ENCODE measurements at regions not wholly inside any gene's neighbourhood (a gene's known extent, or its start where the extent isn't known, plus 50 kb on each side); places are given as distances from the start of the nearest gene placed in this dataset.

DNA sequence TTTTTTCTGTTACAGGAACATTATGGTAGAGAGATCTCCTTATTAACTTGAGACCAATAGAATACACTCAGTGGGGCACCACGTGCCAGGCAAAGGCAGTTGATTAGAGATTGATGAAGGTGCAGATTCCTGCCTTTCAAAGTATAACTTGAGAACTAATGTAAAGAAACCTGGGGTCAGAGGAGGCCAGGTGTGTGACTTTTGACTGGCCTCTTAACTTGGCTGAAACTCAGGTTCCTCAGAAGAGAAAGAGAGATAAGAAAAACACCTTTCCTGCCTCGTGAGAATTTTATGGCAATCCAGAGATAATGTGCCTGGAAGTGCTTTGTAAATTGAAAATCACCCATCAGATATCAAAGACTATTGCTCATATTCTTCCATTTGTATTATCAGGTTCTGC lies 110.7 kb upstream of the GZMB start:
- no peak for DNase-seq (ENCODE audit: low read depth in 4 of 6, low spot score in 6 of 6)
- WGBS (ENCODE audit: insufficient coverage): no CpG with 5 or more reads among the region's 2 CpGs
- Histone ChIP-seq H3K4me3 (ENCODE audit: low read depth, low read length) (no peak overlapping the region), H3K36me3 (ENCODE audit: control insufficient read depth, insufficient read depth, low read length) (no peaks in the 10 kb centered on the region), H3K27ac (ENCODE audit: low read depth, low read length) (no peak overlapping the region), H3K27me3 (ENCODE audit: control insufficient read depth, insufficient read depth, low read length) (no peaks in the 10 kb centered on the region), H3K9me3 (ENCODE audit: control insufficient read depth, insufficient read depth, low read length) (no peaks in the 10 kb centered on the region), H3K4me1 (ENCODE audit: control insufficient read depth, insufficient read depth, low read length) (no peaks in the 10 kb centered on the region)

DNA sequence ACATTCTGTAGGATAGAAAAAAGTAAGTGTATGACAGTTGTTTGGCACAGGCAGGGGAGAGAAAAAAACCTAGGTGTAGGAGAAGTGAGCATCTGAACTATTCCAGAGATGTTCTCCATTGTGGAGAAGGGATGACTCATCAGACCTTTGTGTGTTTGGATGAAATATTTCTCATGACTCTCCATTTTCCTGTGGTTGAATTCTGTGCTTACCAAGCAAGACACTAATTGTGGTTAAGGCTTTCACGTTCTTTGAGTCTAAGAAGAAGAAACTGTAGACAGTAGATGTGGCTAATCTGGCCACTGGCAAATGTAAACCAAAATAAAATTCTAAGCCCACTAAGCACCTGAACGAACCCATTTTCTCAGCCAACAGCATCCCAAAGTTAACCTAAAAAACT lies 107.9 kb upstream of the GZMB start:
- H3K27ac ChIP-seq (ENCODE audit: low read depth, low read length): no peak overlapping the region
- no CpG with 5 or more reads among the region's 2 CpGs for WGBS (ENCODE audit: insufficient coverage)
- H3K27me3 ChIP-seq (ENCODE audit: control insufficient read depth, insufficient read depth, low read length): no peaks in the 10 kb centered on the region
- H3K36me3 ChIP-seq (ENCODE audit: control insufficient read depth, insufficient read depth, low read length): no peaks in the 10 kb centered on the region
- H3K4me1 ChIP-seq (ENCODE audit: control insufficient read depth, insufficient read depth, low read length): no peaks in the 10 kb centered on the region
- H3K9me3 ChIP-seq (ENCODE audit: control insufficient read depth, insufficient read depth, low read length): peaks cover 2% of the 10 kb centered on the region
- no peak for DNase-seq (ENCODE audit: low read depth in 4 of 6, low spot score in 6 of 6)
- no peak overlapping the region for H3K4me3 ChIP-seq (ENCODE audit: low read depth, low read length)

DNA sequence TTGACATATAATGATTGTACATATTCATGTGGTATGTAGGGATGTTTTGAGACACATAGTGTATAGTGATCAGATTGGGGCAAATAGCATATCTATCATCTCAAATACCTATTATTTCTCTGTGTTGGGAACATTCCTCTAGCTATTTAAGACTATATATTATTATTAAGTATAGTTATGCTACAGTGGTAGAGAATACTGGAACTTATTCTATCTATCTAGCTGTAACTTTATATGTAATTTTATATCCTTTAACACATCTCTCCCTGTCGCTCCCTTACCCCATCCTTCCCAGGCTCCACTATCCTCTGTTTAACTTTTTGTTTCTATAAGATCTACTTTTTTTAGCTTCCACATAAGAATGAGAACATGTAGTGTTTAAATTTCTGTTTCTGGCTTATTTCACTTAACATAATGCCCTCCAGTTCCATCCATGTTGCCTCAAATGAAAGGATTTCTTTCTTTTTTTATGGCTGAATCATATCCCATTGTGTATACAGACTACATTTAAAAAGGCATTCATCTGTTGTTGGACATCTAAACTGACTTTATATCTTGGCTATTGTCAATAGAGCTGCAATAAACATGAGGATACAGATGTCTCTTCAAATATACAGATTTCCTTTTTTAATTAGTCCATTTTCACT lies 102.1 kb upstream of the GZMB start:
- WGBS (ENCODE audit: insufficient coverage): no CpG with 5 or more reads among the region's 1 CpG
- no peaks in the 10 kb centered on the region for H3K36me3 ChIP-seq (ENCODE audit: control insufficient read depth, insufficient read depth, low read length)
- H3K27ac ChIP-seq (ENCODE audit: low read depth, low read length): no peak overlapping the region
- no peaks in the 10 kb centered on the region for H3K27me3 ChIP-seq (ENCODE audit: control insufficient read depth, insufficient read depth, low read length)
- no peaks in the 10 kb centered on the region for H3K4me1 ChIP-seq (ENCODE audit: control insufficient read depth, insufficient read depth, low read length)
- H3K4me3 ChIP-seq (ENCODE audit: low read depth, low read length): no peak overlapping the region
- H3K9me3 ChIP-seq (ENCODE audit: control insufficient read depth, insufficient read depth, low read length): peaks cover 2% of the 10 kb centered on the region
- no peak for DNase-seq (ENCODE audit: low read depth in 4 of 6, low spot score in 6 of 6)

DNA sequence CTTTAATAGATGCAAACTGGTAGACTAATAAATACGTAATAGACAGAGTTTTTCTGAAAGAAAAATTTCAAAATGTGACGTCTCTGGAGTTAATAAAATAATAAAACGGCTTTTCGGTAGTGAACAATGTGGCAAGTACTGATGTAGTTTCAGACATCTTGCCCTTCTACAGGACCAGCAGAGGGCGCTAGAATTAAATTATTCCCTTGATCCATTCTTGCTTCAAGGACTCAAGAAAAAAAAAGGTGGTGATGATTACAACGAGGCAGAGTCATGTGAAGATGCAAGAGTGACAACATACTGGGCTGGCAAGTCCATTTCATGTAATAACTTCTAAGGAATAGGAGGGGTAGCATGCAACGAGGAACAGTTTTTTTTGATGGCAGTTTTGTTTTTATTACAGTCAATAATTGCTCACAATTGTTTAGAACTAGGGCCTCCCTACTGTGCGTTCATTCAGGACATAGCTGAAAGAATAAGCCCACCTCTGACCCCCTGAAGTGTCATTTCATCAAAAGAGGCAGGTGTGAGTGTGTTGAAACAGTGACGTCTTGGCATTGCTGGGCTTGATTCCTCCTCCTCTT lies 101.0 kb upstream of the GZMB start:
- H3K27me3 ChIP-seq (ENCODE audit: control insufficient read depth, insufficient read depth, low read length): no peaks in the 10 kb centered on the region
- H3K36me3 ChIP-seq (ENCODE audit: control insufficient read depth, insufficient read depth, low read length): no peaks in the 10 kb centered on the region
- peaks cover 2% of the 10 kb centered on the region for H3K9me3 ChIP-seq (ENCODE audit: control insufficient read depth, insufficient read depth, low read length)
- H3K4me1 ChIP-seq (ENCODE audit: control insufficient read depth, insufficient read depth, low read length): no peaks in the 10 kb centered on the region
- H3K4me3 ChIP-seq (ENCODE audit: low read depth, low read length): no peak overlapping the region
- DNase-seq (ENCODE audit: low read depth in 4 of 6, low spot score in 6 of 6): peak; percentile 48 to 93 (median 54)
- 37% methylated on average over 4 of the region's 9 CpGs for WGBS (ENCODE audit: insufficient coverage)
- H3K27ac ChIP-seq (ENCODE audit: low read depth, low read length): no peak overlapping the region

DNA sequence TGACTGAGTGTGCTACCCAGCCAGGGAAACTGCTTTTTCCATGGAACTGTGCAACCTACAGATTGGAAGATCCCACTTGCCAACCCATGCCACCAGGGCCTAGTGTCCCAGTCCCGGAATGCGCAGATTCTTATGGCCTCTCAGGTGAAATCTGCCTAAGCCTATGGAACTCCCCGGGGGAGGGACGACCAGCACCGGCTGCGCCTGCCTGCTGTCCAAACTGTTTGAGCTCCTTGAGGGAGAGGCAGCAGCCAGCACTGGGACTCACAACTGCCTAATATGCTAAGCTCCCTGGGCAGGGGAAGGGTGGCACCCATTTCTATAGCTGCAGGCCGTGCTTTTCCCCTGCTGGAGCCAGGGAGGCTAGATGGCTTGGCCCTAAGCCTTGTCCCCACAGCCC lies 92.5 kb upstream of the GZMB start:
- peaks cover 3% of the 10 kb centered on the region for H3K9me3 ChIP-seq (ENCODE audit: control insufficient read depth, insufficient read depth, low read length)
- no peak overlapping the region for H3K4me3 ChIP-seq (ENCODE audit: low read depth, low read length)
- H3K4me1 ChIP-seq (ENCODE audit: control insufficient read depth, insufficient read depth, low read length): no peaks in the 10 kb centered on the region
- H3K36me3 ChIP-seq (ENCODE audit: control insufficient read depth, insufficient read depth, low read length): no peaks in the 10 kb centered on the region
- no peak overlapping the region for H3K27ac ChIP-seq (ENCODE audit: low read depth, low read length)
- 97% methylated on average over 7 of the region's 7 CpGs for WGBS (ENCODE audit: insufficient coverage)
- H3K27me3 ChIP-seq (ENCODE audit: control insufficient read depth, insufficient read depth, low read length): no peaks in the 10 kb centered on the region
- no peak for DNase-seq (ENCODE audit: low read depth in 4 of 6, low spot score in 6 of 6)

DNA sequence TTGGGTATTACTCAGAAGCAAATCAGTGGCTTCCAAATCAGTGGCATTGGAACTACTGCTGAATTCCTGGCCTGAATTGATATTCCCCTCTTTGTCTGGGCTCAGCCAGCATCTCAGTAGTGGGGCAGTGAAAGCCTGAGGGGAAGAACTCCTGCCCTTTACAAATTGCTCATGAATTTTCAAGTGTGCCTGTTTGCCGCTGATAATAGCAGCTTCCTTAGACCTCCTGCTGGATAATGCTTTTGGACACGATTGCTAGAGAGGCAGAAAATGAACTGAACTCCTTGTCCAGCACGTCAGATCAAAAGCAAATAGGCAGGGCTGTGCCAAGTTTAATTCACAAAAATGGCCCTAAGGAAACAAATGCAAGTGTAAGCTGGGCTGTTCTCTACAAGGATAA lies 91.3 kb upstream of the GZMB start:
- H3K36me3 ChIP-seq (ENCODE audit: control insufficient read depth, insufficient read depth, low read length): no peaks in the 10 kb centered on the region
- peak in 2 of 6 donors; percentile 63 to 71 for DNase-seq (ENCODE audit: low read depth in 4 of 6, low spot score in 6 of 6)
- peaks cover 3% of the 10 kb centered on the region for H3K9me3 ChIP-seq (ENCODE audit: control insufficient read depth, insufficient read depth, low read length)
- H3K4me3 ChIP-seq (ENCODE audit: low read depth, low read length): no peak overlapping the region
- WGBS (ENCODE audit: insufficient coverage): 0% methylated on average over 2 of the region's 3 CpGs
- H3K27ac ChIP-seq (ENCODE audit: low read depth, low read length): no peak overlapping the region
- H3K4me1 ChIP-seq (ENCODE audit: control insufficient read depth, insufficient read depth, low read length): no peaks in the 10 kb centered on the region
- no peaks in the 10 kb centered on the region for H3K27me3 ChIP-seq (ENCODE audit: control insufficient read depth, insufficient read depth, low read length)

DNA sequence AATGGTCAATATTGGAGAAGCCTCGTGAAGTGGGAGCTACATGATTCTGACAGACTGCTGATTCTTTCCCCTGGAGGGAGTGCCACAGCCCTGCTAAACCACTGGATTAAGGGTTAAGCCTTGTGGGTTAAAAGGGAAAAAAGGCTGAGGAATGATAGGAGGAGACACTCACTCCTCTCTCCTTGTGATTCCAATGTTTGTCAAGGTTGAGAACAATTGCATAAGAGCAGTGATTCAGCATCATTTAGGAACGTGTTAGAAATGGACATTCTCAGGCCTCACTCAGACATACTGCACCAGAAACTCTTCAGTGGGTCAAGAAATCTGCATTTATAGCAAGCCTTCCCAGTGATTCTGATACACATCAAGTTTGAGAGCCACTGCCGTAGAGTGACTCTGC lies 87.8 kb upstream of the GZMB start:
- H3K9me3 ChIP-seq (ENCODE audit: control insufficient read depth, insufficient read depth, low read length): no peaks in the 10 kb centered on the region
- WGBS (ENCODE audit: insufficient coverage): no CpG with 5 or more reads among the region's 3 CpGs
- H3K27ac ChIP-seq (ENCODE audit: low read depth, low read length): no peak overlapping the region

DNA sequence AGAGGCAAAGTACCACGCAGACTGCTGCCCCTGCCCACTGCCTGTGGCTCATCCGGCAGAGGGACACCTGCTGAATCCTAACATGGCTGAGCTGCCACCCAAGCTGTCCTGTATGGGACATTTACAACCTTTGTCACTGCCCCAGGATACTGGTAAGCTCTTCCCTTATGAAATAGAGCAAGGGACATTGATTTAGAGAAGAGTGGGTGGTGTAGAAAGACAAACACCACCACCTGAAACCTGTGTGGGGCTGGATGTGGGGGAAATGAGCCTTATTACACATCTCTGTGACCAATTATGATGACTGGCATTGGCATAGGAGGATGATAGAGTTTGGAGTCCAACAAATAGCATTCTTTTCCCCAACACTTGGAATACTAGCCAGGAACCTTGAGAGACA lies 81.2 kb upstream of the GZMB start:
- no peak for DNase-seq (ENCODE audit: low read depth in 4 of 6, low spot score in 6 of 6)
- Histone ChIP-seq H3K4me1 (ENCODE audit: control insufficient read depth, insufficient read depth, low read length) (no peaks in the 10 kb centered on the region), H3K27ac (ENCODE audit: low read depth, low read length) (no peak overlapping the region), H3K4me3 (ENCODE audit: low read depth, low read length) (no peak overlapping the region), H3K9me3 (ENCODE audit: control insufficient read depth, insufficient read depth, low read length) (no peaks in the 10 kb centered on the region), H3K27me3 (ENCODE audit: control insufficient read depth, insufficient read depth, low read length) (no peaks in the 10 kb centered on the region), H3K36me3 (ENCODE audit: control insufficient read depth, insufficient read depth, low read length) (no peaks in the 10 kb centered on the region)
- 82% methylated on average over 2 of the region's 2 CpGs for WGBS (ENCODE audit: insufficient coverage)

More for the DNA sequence above, 87.8 kb upstream of the GZMB start:
- no peaks in the 10 kb centered on the region for H3K27me3 ChIP-seq (ENCODE audit: control insufficient read depth, insufficient read depth, low read length)
- H3K36me3 ChIP-seq (ENCODE audit: control insufficient read depth, insufficient read depth, low read length): no peaks in the 10 kb centered on the region
- no peaks in the 10 kb centered on the region for H3K4me1 ChIP-seq (ENCODE audit: control insufficient read depth, insufficient read depth, low read length)
- no peak overlapping the region for H3K4me3 ChIP-seq (ENCODE audit: low read depth, low read length)
- DNase-seq (ENCODE audit: low read depth in 4 of 6, low spot score in 6 of 6): no peak

DNA sequence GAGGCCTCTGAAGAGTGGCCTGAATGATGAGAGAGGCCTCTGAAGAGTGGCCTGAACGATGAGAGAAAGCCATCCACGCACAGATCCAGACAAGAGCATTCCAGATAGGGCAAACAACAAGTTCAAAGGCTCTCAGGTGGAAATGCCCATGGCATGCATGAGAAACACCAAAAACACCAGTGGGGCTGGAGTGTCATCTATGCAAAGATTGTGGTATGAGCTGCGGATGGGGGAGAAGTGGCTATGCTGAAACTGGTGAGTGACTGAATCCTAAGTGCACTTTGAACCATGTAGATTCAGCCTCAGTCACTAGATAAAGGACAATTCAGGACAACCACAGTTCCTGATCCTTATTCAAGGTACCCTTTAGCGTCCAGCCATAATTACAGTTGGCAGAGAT lies 79.4 kb upstream of the GZMB start:
- 83% methylated on average over 4 of the region's 4 CpGs for WGBS (ENCODE audit: insufficient coverage)
- Histone ChIP-seq H3K4me1 (ENCODE audit: control insufficient read depth, insufficient read depth, low read length) (no peaks in the 10 kb centered on the region), H3K27me3 (ENCODE audit: control insufficient read depth, insufficient read depth, low read length) (no peaks in the 10 kb centered on the region), H3K36me3 (ENCODE audit: control insufficient read depth, insufficient read depth, low read length) (no peaks in the 10 kb centered on the region), H3K27ac (ENCODE audit: low read depth, low read length) (no peak overlapping the region), H3K4me3 (ENCODE audit: low read depth, low read length) (no peak overlapping the region), H3K9me3 (ENCODE audit: control insufficient read depth, insufficient read depth, low read length) (no peaks in the 10 kb centered on the region)
- no peak for DNase-seq (ENCODE audit: low read depth in 4 of 6, low spot score in 6 of 6)

DNA sequence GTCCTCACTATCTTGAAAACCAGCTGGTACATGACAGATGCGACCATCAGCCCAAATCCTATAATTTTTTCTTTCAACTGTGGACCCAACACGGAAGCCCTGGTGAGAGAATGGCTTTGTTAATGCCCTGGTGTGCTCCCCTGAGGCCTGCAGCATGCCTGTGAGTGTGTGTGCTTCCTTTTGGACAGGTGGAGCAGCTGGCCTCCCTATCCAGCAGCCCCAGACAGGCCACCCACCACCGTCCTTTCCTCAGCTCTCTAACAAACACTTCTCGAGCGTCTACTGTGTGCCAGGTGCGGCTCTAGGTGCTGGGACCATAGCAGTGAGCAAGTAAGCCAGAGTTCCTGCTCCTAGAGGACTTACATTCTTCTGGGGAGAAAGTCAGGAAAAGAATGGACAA lies 78.9 kb upstream of the GZMB start:
- no peak overlapping the region for H3K27ac ChIP-seq (ENCODE audit: low read depth, low read length)
- no peaks in the 10 kb centered on the region for H3K36me3 ChIP-seq (ENCODE audit: control insufficient read depth, insufficient read depth, low read length)
- H3K4me3 ChIP-seq (ENCODE audit: low read depth, low read length): no peak overlapping the region
- no peak for DNase-seq (ENCODE audit: low read depth in 4 of 6, low spot score in 6 of 6)
- 60% methylated on average over 1 of the region's 6 CpGs for WGBS (ENCODE audit: insufficient coverage)
- H3K9me3 ChIP-seq (ENCODE audit: control insufficient read depth, insufficient read depth, low read length): no peaks in the 10 kb centered on the region
- no peaks in the 10 kb centered on the region for H3K4me1 ChIP-seq (ENCODE audit: control insufficient read depth, insufficient read depth, low read length)
- H3K27me3 ChIP-seq (ENCODE audit: control insufficient read depth, insufficient read depth, low read length): no peaks in the 10 kb centered on the region
